ENCODE measurements at regions not wholly inside any gene's neighbourhood (a gene's known extent, or its start where the extent isn't known, plus 50 kb on each side); places are given as distances from the start of the nearest gene placed in this dataset.

DNA sequence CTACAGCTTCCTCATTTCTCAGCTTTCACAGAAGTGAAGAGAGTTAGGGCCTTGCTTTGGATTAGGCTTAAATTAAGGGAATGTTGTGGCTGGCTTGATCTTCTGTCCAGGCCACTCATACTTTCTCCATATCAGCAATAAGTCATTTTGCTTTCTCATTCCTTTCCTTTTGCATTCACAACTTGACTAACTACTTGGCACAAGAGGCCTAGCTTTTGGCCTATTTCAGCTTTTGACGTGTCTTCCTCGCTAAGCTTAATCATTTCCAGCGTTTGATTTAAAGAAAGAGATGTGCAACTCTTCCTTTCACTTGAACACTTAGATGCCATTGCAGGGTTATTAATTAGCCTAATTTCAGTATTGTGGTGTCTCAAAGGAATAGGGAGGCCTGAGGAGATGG, 712.0 kb downstream of the INHBA start:
- H3K9me3 ChIP-seq (replicated peaks; ENCODE audit: control insufficient read depth, insufficient read depth, low read length): no peaks in the 10 kb centered on the region
- H2AFZ ChIP-seq (ENCODE audit: control insufficient read depth, low read depth, low read length): no peak overlapping the region
- no peaks in the 10 kb centered on the region for H4K20me1 ChIP-seq (ENCODE audit: control insufficient read depth, insufficient read depth)
- H3K9ac ChIP-seq (ENCODE audit: control insufficient read depth, insufficient read depth, low read length): no peak overlapping the region
- no peak overlapping the region for H3K4me3 ChIP-seq
- BruUV-seq (replicated peaks): no TSS peak
- FAIRE-seq (no peak), ATAC-seq (no peak), DNase-seq (ENCODE audit: low read depth, low spot score) (no peak)
- no peaks in the 10 kb centered on the region for H3K4me1 ChIP-seq (ENCODE audit: control insufficient read depth, insufficient read depth, low read length)
- RAD21 ChIA-PET (ENCODE audit: unreplicated experiment): interaction anchor here (0.6 kb wide), 1 partner anchor 714 kb away, joined by 3 read pairs; no protein-coding TSS in a partner anchor
- intact Hi-C loops (cut with micrococcal nuclease; ENCODE audit: unreplicated experiment): no loop called here
- no peaks in the 10 kb centered on the region for H3K79me2 ChIP-seq (ENCODE audit: control insufficient read depth, insufficient read depth, low read length)
- POLR2A ChIA-PET: no interaction called here
- no peaks in the 10 kb centered on the region for H3K36me3 ChIP-seq (ENCODE audit: control insufficient read depth in 2 of 2, insufficient read depth in 2 of 2, low read length in 1 of 2)
- TF ChIP-seq, protein P1, sequence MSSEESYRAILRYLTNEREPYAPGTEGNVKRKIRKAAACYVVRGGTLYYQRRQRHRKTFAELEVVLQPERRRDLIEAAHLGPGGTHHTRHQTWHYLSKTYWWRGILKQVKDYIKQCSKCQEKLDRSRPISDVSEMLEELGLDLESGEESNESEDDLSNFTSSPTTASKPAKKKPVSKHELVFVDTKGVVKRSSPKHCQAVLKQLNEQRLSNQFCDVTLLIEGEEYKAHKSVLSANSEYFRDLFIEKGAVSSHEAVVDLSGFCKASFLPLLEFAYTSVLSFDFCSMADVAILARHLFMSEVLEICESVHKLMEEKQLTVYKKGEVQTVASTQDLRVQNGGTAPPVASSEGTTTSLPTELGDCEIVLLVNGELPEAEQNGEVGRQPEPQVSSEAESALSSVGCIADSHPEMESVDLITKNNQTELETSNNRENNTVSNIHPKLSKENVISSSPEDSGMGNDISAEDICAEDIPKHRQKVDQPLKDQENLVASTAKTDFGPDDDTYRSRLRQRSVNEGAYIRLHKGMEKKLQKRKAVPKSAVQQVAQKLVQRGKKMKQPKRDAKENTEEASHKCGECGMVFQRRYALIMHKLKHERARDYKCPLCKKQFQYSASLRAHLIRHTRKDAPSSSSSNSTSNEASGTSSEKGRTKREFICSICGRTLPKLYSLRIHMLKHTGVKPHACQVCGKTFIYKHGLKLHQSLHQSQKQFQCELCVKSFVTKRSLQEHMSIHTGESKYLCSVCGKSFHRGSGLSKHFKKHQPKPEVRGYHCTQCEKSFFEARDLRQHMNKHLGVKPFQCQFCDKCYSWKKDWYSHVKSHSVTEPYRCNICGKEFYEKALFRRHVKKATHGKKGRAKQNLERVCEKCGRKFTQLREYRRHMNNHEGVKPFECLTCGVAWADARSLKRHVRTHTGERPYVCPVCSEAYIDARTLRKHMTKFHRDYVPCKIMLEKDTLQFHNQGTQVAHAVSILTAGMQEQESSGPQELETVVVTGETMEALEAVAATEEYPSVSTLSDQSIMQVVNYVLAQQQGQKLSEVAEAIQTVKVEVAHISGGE (CRISPR knock-in tag; IDR thresholded peaks at IDR 0.05): no peak
- TF ChIP-seq TARDBP (IDR thresholded peaks at IDR 0.05; ENCODE audit: borderline replicate concordance): no peak
- SMC1A ChIA-PET (ENCODE audit: uncharacterized antibody, unreplicated experiment): interaction anchor here (1.0 to 1.4 kb wide), 3 partner anchors 8 to 715 kb away, joined by 3 to 4 read pairs (median 3); no protein-coding TSS in a partner anchor
- WGBS (ENCODE audit: insufficient coverage, insufficient replicate concordance, low lambda C conversion rate, missing lambda C conversion rate): 2% methylated on average over 3 of the region's 3 CpGs
- no peak overlapping the region for H3K4me2 ChIP-seq (ENCODE audit: control insufficient read depth, insufficient read depth)
- no peaks in the 10 kb centered on the region for H3K27me3 ChIP-seq (replicated peaks in 1 of 2; ENCODE audit: control insufficient read depth in 2 of 2, insufficient read depth in 2 of 2, low read length in 1 of 2)
- CTCF ChIA-PET: interaction anchor here (0.8 to 1.4 kb wide), 3 partner anchors 11 to 16 kb away, joined by 3 to 4 read pairs (median 3); no protein-coding TSS in a partner anchor
- in situ Hi-C loops (cut with MboI): no loop called here
- no peak overlapping the region for H3K27ac ChIP-seq (ENCODE audit: control insufficient read depth, insufficient read depth)

DNA sequence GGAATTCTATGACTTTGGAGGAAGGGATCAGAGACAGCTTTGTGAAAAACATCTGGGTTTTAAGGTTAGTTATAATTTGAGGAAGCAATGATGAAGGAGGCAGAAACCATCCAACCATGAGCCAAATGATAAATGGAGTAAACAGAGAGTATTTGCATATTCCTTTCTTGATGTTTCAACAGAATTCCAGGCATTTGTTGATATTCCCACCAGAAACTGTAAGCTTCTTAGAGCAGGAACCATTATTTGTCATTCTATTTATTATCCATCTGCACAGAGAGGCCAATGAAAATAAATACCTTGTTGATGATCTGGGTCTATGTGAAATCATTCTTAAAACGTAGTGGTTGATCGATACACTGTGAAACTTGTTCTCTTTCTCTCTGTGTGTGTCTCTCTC, 715.3 kb downstream of the INHBA start:
- Histone ChIP-seq H3K27me3 (replicated peaks in 1 of 2; ENCODE audit: control insufficient read depth in 2 of 2, insufficient read depth in 2 of 2, low read length in 1 of 2) (no peaks in the 10 kb centered on the region), H3K4me2 (ENCODE audit: control insufficient read depth, insufficient read depth) (no peak overlapping the region), H2AFZ (ENCODE audit: control insufficient read depth, low read depth, low read length) (no peak overlapping the region), H3K9ac (ENCODE audit: control insufficient read depth, insufficient read depth, low read length) (no peak overlapping the region), H3K4me3 (no peak overlapping the region), H3K4me1 (ENCODE audit: control insufficient read depth, insufficient read depth, low read length) (no peaks in the 10 kb centered on the region), H3K9me3 (replicated peaks; ENCODE audit: control insufficient read depth, insufficient read depth, low read length) (no peaks in the 10 kb centered on the region), H3K36me3 (ENCODE audit: control insufficient read depth in 2 of 2, insufficient read depth in 2 of 2, low read length in 1 of 2) (no peaks in the 10 kb centered on the region), H3K27ac (ENCODE audit: control insufficient read depth, insufficient read depth) (no peak overlapping the region), H4K20me1 (ENCODE audit: control insufficient read depth, insufficient read depth) (no peaks in the 10 kb centered on the region), H3K79me2 (ENCODE audit: control insufficient read depth, insufficient read depth, low read length) (no peaks in the 10 kb centered on the region)
- ChIA-PET SMC1A (ENCODE audit: uncharacterized antibody, unreplicated experiment) (no interaction called here), POLR2A (no interaction called here), RAD21 (ENCODE audit: unreplicated experiment) (no interaction called here), CTCF (no interaction called here)
- in situ Hi-C loops (cut with MboI) (no loop called here), intact Hi-C loops (cut with micrococcal nuclease; ENCODE audit: unreplicated experiment) (no loop called here)
- FAIRE-seq (no peak), DNase-seq (ENCODE audit: low read depth, low spot score) (no peak), ATAC-seq (no peak)
- 80% methylated on average over 2 of the region's 2 CpGs for WGBS (ENCODE audit: insufficient coverage, insufficient replicate concordance, low lambda C conversion rate, missing lambda C conversion rate)
- TF ChIP-seq, protein P2, sequence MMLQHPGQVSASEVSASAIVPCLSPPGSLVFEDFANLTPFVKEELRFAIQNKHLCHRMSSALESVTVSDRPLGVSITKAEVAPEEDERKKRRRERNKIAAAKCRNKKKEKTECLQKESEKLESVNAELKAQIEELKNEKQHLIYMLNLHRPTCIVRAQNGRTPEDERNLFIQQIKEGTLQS (IDR thresholded peaks at IDR 0.05; ENCODE audit: borderline replicate concordance, extremely low read depth, low read depth, low read length): no peak
- TF ChIP-seq, protein P3, sequence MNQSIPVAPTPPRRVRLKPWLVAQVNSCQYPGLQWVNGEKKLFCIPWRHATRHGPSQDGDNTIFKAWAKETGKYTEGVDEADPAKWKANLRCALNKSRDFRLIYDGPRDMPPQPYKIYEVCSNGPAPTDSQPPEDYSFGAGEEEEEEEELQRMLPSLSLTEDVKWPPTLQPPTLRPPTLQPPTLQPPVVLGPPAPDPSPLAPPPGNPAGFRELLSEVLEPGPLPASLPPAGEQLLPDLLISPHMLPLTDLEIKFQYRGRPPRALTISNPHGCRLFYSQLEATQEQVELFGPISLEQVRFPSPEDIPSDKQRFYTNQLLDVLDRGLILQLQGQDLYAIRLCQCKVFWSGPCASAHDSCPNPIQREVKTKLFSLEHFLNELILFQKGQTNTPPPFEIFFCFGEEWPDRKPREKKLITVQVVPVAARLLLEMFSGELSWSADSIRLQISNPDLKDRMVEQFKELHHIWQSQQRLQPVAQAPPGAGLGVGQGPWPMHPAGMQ (IDR thresholded peaks at IDR 0.05; ENCODE audit: borderline replicate concordance): no peak
- TF ChIP-seq BACH1 (IDR thresholded peaks at IDR 0.05; ENCODE audit: borderline replicate concordance) (no peak), RELA (IDR thresholded peaks at IDR 0.05; ENCODE audit: borderline replicate concordance, partially characterized antibody) (no peak)
- BruUV-seq (replicated peaks): no TSS peak

Measured in GM12878 (cell line).